Adrenal gland (tissue), 9 donors: ENCODE measurements at regions not wholly inside any gene's neighbourhood (a gene's known extent, or its start where the extent isn't known, plus 50 kb on each side); places are given as distances from the start of the nearest gene placed in this dataset.

Experiments
- DNase-seq, 7 donors: peaks; one replicate each; pipeline ENCODE4 v3.0.0-alpha.2; 2019 to 2020
- H3K27ac ChIP-seq, 5 donors: fragments of 200-600 bp; sonication (generic) in 4 of 5; 1 replicate in 3 of 5; 2 replicates in 2 of 5; pipeline versions ENCODE4 v1.5.1 to v1.8.0; 2016 to 2020; ENCODE audit warnings: mild to moderate bottlenecking in 1 of 5
- H3K27me3 ChIP-seq: fragments of 200-600 bp; 2 replicates; pipeline ENCODE4 v1.8.0; 2021
- H3K36me3 ChIP-seq, 2 donors: fragments of 200-600 bp; replicated peaks in 1 of 2; 1 replicate in 1 of 2; 2 replicates in 1 of 2; pipeline versions ENCODE4 v1.5.1 to v1.8.0; 2018 to 2022
- H3K4me1 ChIP-seq, 2 donors: fragments of 200-600 bp; replicated peaks in 1 of 2; 1 replicate in 1 of 2; 2 replicates in 1 of 2; pipeline versions ENCODE4 v1.5.1 to v1.8.0; 2018 to 2021
- H3K4me3 ChIP-seq, 4 donors: fragments of 200-600 bp; sonication (generic) in 3 of 4; one replicate each; pipeline ENCODE4 v1.5.1; 2016 to 2018
- H3K9me3 ChIP-seq, 3 donors: fragments of 200-600 bp; sonication (generic) in 1 of 3; replicated peaks in 1 of 3; 1 replicate in 2 of 3; 2 replicates in 1 of 3; pipeline versions ENCODE4 v1.5.1 to v1.8.0; 2016 to 2021
- POLR2A ChIP-seq, 2 donors: fragments of 450-650 bp; IDR thresholded peaks; one replicate each; pipeline ENCODE4 v1.6.1; 2017; ENCODE audit warnings: antibody characterized with exemption in 2 of 2, mild to moderate bottlenecking in 2 of 2, moderate library complexity in 1 of 2
- WGBS, 4 donors: extraction: QIAGEN DNeasy Blood & Tissue Kit in 2 of 4; methylation state at CpG; one replicate each; pipeline versions ENCODE4 v1.1.5 to v1.1.7; 2013 to 2017; 5-methylcytosine and 5-hydroxymethylcytosine counted together
- intact Hi-C, 2 donors: fragments of 100-400 bp; cut with DNase I; formaldehyde crosslinking; loops; one replicate each; pipeline versions ENCODE4 v1.14.1 to v1.15.0; 2022 to 2023
- TF ChIP-seq, protein P1 (sequence below), 6 experiments: fragments of 450-650 bp in 4 of 6; fragments of 200-600 bp in 2 of 6; sonication (generic) in 1 of 6; IDR thresholded peaks; 1 replicate in 5 of 6; 2 replicates in 1 of 6; pipeline versions ENCODE4 v1.5.1 to v1.8.0; 2016 to 2021; ENCODE audit warnings: antibody characterized with exemption in 6 of 6, mild to moderate bottlenecking in 2 of 6, moderate library complexity in 1 of 6
- donor health status: healthy with polysubstance abuse.
- donor health status: Bipolar disorder and iron deficiency.
- donor health status: DM: yes; HTN: yes; CAD: no.
- donor health status: DM: no; HTN: no; CAD: no.
- donor health status: DM: no; HTN: no; CAD: no.

DNA sequence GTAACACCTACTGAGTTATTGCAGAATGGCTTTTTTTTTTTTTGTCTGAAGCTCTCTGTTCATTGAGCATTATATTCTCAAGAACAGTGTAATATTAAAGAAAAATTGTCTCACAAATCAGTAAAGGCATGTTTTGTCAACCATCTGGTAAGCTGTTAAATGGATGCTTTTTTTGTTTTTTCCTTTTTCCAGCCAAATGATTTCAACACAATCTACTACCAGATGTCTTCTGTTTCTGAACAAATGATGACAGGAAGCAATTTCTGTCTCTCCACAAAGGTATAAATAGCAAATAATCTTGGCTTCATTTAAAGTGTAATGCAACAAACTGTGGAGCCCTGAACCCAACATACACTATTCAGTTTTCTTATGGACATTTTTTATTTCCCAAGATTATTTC, 78.6 kb upstream of the RGS2 start:
- no peak for DNase-seq
- TF ChIP-seq, protein P1, sequence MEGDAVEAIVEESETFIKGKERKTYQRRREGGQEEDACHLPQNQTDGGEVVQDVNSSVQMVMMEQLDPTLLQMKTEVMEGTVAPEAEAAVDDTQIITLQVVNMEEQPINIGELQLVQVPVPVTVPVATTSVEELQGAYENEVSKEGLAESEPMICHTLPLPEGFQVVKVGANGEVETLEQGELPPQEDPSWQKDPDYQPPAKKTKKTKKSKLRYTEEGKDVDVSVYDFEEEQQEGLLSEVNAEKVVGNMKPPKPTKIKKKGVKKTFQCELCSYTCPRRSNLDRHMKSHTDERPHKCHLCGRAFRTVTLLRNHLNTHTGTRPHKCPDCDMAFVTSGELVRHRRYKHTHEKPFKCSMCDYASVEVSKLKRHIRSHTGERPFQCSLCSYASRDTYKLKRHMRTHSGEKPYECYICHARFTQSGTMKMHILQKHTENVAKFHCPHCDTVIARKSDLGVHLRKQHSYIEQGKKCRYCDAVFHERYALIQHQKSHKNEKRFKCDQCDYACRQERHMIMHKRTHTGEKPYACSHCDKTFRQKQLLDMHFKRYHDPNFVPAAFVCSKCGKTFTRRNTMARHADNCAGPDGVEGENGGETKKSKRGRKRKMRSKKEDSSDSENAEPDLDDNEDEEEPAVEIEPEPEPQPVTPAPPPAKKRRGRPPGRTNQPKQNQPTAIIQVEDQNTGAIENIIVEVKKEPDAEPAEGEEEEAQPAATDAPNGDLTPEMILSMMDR (IDR thresholded peaks at IDR 0.05), result no peak
- TF ChIP-seq POLR2A (IDR thresholded peaks at IDR 0.05), result no peak
- no peaks in the 10 kb centered on the region for H3K9me3 ChIP-seq
- H3K36me3 ChIP-seq, result no peaks in the 10 kb centered on the region
- H3K27me3 ChIP-seq, result no peaks in the 10 kb centered on the region
- intact Hi-C loops, result no loop called here
- H3K4me3 ChIP-seq, result no peak overlapping the region
- H3K4me1 ChIP-seq, result peaks cover 0 to 7% of the 10 kb centered on the region in 2 donors
- H3K27ac ChIP-seq, result no peak overlapping the region

DNA sequence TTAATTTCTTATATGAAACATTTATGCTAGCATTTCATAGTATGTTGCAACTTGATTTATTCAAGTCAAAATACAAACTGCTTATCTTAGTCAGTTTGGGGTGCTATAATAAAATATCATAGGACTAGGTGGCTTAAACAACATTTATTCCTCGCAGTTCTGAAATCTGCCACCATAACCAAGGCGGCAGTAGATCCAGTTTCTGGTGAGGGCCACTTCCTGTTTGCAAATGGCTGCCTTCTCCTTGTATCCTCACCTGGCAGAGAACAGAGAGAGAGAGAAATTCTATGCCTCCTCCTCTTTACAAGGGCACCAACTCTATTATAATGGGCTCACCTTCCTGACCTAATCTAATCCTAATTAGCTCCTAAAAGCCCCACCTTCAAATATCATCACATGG, 76.1 kb upstream of the RGS2 start:
- Histone ChIP-seq H3K4me3 (no peak overlapping the region), H3K4me1 (peaks cover 0 to 7% of the 10 kb centered on the region in 2 donors), H3K9me3 (no peaks in the 10 kb centered on the region), H3K27me3 (no peaks in the 10 kb centered on the region), H3K36me3 (no peaks in the 10 kb centered on the region), H3K27ac (no peak overlapping the region)
- TF ChIP-seq POLR2A (IDR thresholded peaks at IDR 0.05), result no peak
- TF ChIP-seq, protein P1 (IDR thresholded peaks at IDR 0.05), result no peak
- intact Hi-C loops, result no loop called here
- WGBS, 4 donors, result 98 to 100% (median 99%) methylated on average over 2 of the region's 2 CpGs
- DNase-seq, result no peak

DNA sequence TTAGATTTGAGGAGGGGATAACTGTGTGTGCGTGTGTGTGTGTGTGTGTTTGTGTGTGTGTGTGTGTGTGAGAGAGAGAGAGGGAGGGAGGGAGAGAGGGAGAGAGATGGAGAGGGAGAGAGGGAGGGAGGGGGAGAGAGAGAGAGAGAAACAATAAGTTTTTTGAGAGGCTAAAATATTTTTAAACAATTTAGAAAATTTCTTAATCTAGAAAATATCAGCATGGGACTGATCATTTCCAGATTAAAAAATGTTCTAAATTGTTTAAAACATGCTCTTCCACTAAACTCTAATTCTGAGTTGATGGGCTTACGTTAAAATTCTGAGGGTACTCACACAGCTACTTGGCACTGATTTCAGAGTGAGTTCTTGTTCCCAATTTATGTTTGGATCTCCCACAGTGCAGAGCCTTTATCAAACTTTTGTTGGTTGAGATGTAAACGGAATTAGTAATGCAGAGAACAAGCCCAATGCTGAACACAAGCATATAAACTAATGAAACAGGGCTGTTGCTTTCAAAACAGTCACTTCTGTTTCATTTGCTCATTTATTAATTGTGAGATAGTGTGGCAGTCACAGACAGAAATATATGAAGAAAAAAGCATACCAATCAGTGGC, 73.4 kb upstream of the RGS2 start:
- no peak for TF ChIP-seq POLR2A (IDR thresholded peaks at IDR 0.05)
- TF ChIP-seq, protein P1 (IDR thresholded peaks at IDR 0.05), result no peak
- Histone ChIP-seq H3K9me3 (no peaks in the 10 kb centered on the region), H3K27me3 (no peaks in the 10 kb centered on the region), H3K4me1 (no peaks in the 10 kb centered on the region), H3K4me3 (no peak overlapping the region), H3K36me3 (no peaks in the 10 kb centered on the region), H3K27ac (no peak overlapping the region)
- intact Hi-C loops, result no loop called here
- DNase-seq, result no peak
- WGBS, 4 donors, result 79 to 92% (median 85%) methylated on average over 3 of the region's 3 CpGs

DNA sequence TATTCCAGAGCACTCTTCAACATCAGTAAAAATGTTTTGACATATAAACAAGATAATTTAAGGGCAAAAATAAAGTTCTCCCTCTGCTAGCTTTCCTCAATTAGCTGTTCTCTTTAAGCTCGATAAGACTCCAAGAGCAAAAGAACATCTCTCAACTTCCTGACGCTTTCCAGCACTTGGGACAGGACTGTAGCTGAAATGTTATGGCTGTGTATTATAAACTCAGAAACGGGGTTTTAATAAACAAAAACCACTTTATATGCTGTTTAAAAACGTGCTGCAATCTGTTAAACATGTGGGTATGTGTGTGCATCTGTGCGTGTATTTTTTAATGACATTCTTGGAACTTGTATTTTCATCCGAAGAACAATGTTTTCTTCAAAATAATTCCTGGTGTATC, 71.5 kb upstream of the RGS2 start:
- WGBS, 4 donors, result 78 to 80% (median 80%) methylated on average over 6 of the region's 6 CpGs

More for the DNA sequence above, 71.5 kb upstream of the RGS2 start:
- DNase-seq, result no peak
- H3K27me3 ChIP-seq, result no peaks in the 10 kb centered on the region
- no peaks in the 10 kb centered on the region for H3K36me3 ChIP-seq
- TF ChIP-seq POLR2A (IDR thresholded peaks at IDR 0.05), result no peak
- TF ChIP-seq, protein P1 (IDR thresholded peaks at IDR 0.05), result no peak
- intact Hi-C loops, result no loop called here
- no peak overlapping the region for H3K27ac ChIP-seq
- no peaks in the 10 kb centered on the region for H3K9me3 ChIP-seq
- no peak overlapping the region for H3K4me3 ChIP-seq
- H3K4me1 ChIP-seq, result no peaks in the 10 kb centered on the region
